IPS-NIHi7 (cell line): ENCODE measurements at regions not wholly inside any gene's neighbourhood (a gene's known extent, or its start where the extent isn't known, plus 50 kb on each side); places are given as distances from the start of the nearest gene placed in this dataset.
A peak's percentile ranks its signal among the peaks of the same experiment; 100 is the strongest.

Source experiments
- DNase-seq: peaks from one replicate; pipeline ENCODE4 v3.0.0; 2012; ENCODE audit warnings: mixed read lengths; ENCODE audit errors: extremely low spot score

- DNase-seq: no peak
These were observed 211.3 kb upstream of the KLF4 start for GRCh38 chr9:107700847-107701246.

DNA sequence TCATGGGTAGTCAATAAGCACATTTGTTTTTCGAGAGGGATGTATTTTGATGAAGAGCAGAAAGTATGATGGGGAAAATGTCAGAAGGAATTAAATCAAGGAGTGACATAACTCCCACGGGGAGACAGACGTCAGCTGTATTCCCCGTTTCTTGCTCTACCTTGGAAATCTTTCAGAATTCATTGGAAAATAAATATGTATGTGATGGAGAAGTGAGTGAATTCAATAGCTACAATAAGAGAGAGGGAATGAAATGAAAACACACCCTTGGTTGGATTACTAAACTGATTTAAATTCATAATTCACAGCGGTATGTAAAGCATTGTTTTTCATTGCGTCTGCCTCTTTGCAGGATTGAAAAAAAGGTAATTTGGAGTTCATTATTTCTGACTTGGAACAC, 209.7 kb upstream of the KLF4 start:
- DNase-seq: no peak

DNA sequence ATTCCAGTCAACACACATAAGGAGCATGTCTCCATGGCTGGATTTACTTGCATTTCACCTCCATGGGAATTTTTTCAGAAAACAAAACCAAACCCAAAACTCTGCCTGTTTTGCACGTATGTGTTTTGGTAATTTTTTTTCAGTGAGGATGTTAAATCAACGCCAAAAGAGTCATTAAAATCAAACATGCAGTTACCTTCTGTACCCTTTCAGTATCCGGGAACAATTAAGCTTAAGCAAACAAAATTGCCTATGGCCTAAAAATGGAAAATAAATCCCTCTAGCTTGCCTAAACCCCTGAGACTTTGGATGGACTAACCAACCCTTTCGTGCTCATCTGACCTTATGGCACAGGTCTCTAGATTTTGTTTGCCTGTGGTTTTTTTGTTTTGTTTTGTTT, 209.2 kb upstream of the KLF4 start:
- no peak for DNase-seq

- DNase-seq: no peak
These were observed 206.7 kb upstream of the KLF4 start for GRCh38 chr9:107696302-107696701.

DNA sequence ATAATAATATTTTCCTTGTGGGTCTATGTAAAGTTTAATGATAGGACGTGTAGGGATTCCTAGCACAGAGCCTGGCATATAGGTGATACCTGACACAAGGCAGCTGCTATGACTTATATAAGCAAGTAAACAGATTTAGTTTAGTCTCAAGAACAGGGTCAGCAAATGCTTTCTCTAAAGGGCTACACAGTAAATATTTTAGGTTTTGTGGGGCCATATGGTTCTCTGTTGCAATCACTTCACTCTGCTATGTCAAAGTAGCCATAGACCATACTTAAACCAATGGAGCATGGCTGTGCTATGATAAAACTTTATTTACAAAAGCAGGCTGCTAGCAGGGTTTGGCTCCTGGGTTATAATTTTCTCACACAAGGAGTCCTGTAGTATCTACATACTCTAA, 204.8 kb upstream of the KLF4 start:
- DNase-seq: no peak

- DNase-seq: no peak
These were observed 204.2 kb upstream of the KLF4 start for GRCh38 chr9:107693625-107694326.

DNA sequence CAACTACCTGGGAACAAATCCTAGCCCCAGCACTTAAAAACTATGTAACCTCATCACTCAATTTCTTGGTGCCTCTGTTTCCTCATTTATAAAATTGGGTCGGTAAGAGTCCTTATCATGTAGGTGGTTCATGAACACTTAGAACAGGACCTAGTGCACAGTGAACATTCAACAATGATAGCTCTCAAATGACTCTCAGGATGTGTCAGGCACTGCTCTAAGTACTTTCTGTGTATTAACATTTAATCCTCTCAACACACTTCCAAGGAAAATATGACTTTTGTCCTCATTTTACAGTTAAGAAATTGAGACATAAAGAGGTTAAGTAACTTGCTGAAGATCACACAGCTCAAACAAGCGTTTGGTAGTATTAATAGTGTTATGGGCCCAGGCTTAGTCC, 202.1 kb upstream of the KLF4 start:
- no peak for DNase-seq

DNA sequence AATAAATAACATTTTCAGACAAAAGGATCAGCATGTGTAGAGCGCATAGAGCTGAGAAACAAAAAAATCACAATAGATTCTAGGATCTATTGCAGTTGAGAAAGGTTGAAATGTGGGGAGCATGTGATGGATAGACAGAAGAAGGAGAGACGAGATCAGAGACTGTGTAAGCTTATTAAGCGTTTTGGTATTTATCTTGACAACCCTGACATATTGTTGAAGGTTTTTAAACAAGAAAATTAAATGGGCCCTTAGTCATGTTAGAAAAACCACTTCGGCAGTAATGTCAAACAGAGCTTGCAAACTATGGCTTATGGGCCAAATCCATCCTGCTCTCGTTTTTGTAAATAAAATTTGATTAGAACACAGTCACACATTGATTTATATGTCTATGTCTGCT, 200.5 kb upstream of the KLF4 start:
- no peak for DNase-seq

GRCh38 chr9:107688728-107689127, 199.2 kb upstream of the KLF4 start:
- DNase-seq: no peak

GRCh38 chr9:107685901-107686300, 196.3 kb upstream of the KLF4 start:
- no peak for DNase-seq

DNA sequence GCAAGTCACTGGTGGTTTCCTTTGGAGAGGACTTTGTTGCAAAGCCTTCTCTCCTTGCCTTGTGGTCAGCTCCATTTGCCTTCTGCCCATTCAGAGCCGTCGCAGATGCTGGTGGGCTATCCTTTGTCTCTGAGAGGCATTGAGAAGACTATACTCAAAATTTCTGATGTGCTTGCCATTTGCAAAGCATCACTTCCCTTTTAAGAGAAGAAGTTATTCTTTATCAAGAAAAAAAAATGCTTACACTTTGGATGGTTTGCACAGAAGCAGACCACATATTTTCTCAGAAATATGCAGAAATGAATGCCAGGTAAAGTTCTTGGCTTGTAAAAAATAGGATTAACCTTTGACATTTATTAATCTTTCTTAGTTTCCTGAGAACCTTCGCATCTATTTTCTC, 195.8 kb upstream of the KLF4 start:
- no peak for DNase-seq

- no peak for DNase-seq
These were observed 194.7 kb upstream of the KLF4 start for GRCh38 chr9:107684224-107684623.

DNA sequence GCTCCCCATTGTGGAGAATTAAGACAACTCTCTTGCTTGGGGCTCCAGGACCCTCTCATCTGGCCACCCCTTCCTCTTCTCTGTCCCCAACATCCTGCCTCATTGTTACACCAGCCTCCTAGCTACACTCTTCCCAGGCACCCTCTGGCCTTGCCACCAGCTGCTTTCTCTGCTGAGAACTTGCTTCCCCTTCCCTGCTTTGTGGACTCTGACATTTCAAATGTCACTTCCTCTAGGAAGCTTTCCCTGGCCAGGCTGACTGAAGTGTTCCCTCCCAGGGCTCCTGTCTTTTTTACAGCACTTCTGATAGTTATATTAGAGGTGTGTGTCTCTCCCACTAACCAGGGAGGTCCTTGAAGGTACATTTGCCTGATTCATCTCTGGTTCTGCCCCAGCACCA, 194.0 kb upstream of the KLF4 start:
- DNase-seq: no peak

DNA sequence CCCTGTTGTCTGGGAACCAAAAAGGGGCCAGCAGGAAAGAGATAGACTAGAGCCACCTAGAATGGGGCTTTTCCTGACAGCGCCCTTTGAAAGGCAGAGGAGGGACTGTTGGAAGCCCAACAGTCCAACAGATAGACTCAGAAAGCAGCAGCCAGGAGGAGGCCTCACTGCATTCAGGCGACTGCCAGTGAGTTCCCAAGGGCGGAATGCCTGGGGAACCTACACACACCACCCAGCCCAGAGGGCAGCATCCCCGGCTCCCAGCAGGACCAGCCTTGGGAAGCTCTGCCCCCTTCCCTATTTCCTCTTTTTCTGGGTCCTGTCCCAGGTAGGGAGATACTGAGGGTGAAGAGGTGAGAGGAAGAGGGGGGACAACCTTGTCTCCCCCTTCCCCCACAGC, 192.4 kb upstream of the KLF4 start:
- DNase-seq: peak; percentile 57

- DNase-seq: no peak
These were observed 186.0 kb upstream of the KLF4 start for GRCh38 chr9:107675351-107676259.

GRCh38 chr9:107674721-107675277, 185.2 kb upstream of the KLF4 start:
- DNase-seq: peak; percentile 38

GRCh38 chr9:107673861-107674720, 184.5 kb upstream of the KLF4 start:
- DNase-seq: no peak

- DNase-seq: no peak
These were observed 182.0 kb upstream of the KLF4 start for GRCh38 chr9:107671588-107671987.

DNA sequence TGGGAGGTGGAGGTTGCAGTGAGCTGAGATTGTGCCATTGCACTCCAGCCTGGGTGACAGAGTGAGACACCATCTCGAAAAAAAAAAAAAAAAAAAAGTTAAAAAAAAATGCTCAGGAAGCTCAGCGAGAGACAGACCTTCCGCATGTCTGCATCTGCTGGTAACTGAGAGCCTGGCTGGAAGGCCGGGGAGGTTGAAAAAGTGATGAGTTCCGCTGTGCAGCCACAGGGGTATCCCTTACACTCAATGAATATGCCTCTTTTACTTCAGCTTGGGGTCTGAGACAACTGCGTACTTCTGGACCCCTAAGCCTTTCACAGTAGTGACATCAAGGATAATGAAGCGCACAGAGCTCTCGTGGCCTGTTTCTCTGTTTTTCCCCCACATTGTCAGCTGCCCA, 179.9 kb upstream of the KLF4 start:
- no peak for DNase-seq

- no peak for DNase-seq
These were observed 177.9 kb upstream of the KLF4 start for GRCh38 chr9:107667231-107668070.

GRCh38 chr9:107665057-107665456, 175.5 kb upstream of the KLF4 start:
- DNase-seq: no peak
